WTC11 (cell line): ENCODE measurements at regions not wholly inside any gene's neighbourhood (a gene's known extent, or its start where the extent isn't known, plus 50 kb on each side); places are given as distances from the start of the nearest gene placed in this dataset.

ENCODE experiments used
- CTCF ChIP-seq: fragments of 200-600 bp; IDR thresholded peaks from 2 replicates; pipeline ENCODE4 v1.8.0; 2022; ENCODE audit warnings: antibody characterized with exemption
- ESRRA ChIP-seq: sonication (generic); formaldehyde crosslinking; IDR thresholded peaks from 2 replicates; pipeline ENCODE4 v1.8.1; 2022; ENCODE audit warnings: mild to moderate bottlenecking, missing genetic modification reagents, borderline replicate concordance
- SP1 ChIP-seq: sonication (generic); formaldehyde crosslinking; conservative IDR thresholded peaks from 2 replicates; pipeline ENCODE4 v1.8.1; 2022; ENCODE audit warnings: missing genetic modification reagents
- ZMAT4 ChIP-seq: fragments of 250-450 bp; sonication (Bioruptor Pico); IDR thresholded peaks from 2 replicates; pipeline ENCODE4 v1.9.0; 2021; ENCODE audit warnings: mild to moderate bottlenecking
- ZNF121 ChIP-seq: sonication (generic); formaldehyde crosslinking; IDR thresholded peaks from 2 replicates; pipeline ENCODE4 v1.8.0; 2023; ENCODE audit warnings: missing genetic modification reagents
- TF ChIP-seq, protein P1 (sequence below): sonication (generic); formaldehyde crosslinking; IDR thresholded peaks from 2 replicates; pipeline ENCODE4 v1.8.0; 2022; ENCODE audit warnings: mild to moderate bottlenecking, missing genetic modification reagents
- TF ChIP-seq, protein P2 (sequence below): fragments of 250-450 bp; sonication (Bioruptor Pico); IDR thresholded peaks from 2 replicates; pipeline ENCODE4 v1.9.0; 2021; ENCODE audit warnings: mild to moderate bottlenecking
- TF ChIP-seq, protein P3 (sequence below): sonication (generic); formaldehyde crosslinking; IDR thresholded peaks from 2 replicates; pipeline ENCODE4 v1.8.1; 2023; ENCODE audit warnings: mild to moderate bottlenecking, missing genetic modification reagents, moderate library complexity
- TF ChIP-seq, protein P4 (sequence below): sonication (generic); formaldehyde crosslinking; IDR thresholded peaks from 2 replicates; pipeline ENCODE4 v1.8.1; 2023; ENCODE audit warnings: mild to moderate bottlenecking, missing genetic modification reagents, borderline replicate concordance
- TF ChIP-seq, protein P5 (sequence below): sonication (generic); formaldehyde crosslinking; IDR thresholded peaks from 2 replicates; pipeline ENCODE4 v1.8.1; 2023; ENCODE audit warnings: mild to moderate bottlenecking, missing genetic modification reagents

DNA sequence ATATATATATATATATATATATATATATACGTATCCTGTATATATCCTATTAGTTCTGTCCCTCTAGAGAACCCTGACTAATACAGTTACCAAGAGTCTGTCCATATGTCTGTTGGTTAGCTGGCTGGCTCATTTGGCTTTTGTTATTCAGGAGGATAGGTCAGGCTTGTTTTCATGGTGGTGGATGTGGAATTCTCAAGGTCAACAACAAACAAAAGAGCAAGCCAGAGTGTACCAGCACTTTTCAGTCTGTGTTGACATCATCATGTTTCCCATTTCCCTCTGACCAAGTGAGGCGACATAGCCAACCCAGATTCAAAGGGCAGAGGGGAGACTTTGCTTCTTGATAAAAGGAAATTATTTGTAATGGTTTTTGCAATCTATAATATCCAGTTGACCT lies 88.5 kb upstream of the PTCHD4 start:
- TF ChIP-seq ZNF121 (CRISPR knock-in tag) (no peak), ESRRA (CRISPR knock-in tag) (no peak), CTCF (no peak), ZMAT4 (CRISPR knock-in tag) (no peak), SP1 (no peak)
- TF ChIP-seq, protein P1, sequence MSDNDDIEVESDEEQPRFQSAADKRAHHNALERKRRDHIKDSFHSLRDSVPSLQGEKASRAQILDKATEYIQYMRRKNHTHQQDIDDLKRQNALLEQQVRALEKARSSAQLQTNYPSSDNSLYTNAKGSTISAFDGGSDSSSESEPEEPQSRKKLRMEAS (CRISPR knock-in tag) = no peak
- TF ChIP-seq, protein P2, sequence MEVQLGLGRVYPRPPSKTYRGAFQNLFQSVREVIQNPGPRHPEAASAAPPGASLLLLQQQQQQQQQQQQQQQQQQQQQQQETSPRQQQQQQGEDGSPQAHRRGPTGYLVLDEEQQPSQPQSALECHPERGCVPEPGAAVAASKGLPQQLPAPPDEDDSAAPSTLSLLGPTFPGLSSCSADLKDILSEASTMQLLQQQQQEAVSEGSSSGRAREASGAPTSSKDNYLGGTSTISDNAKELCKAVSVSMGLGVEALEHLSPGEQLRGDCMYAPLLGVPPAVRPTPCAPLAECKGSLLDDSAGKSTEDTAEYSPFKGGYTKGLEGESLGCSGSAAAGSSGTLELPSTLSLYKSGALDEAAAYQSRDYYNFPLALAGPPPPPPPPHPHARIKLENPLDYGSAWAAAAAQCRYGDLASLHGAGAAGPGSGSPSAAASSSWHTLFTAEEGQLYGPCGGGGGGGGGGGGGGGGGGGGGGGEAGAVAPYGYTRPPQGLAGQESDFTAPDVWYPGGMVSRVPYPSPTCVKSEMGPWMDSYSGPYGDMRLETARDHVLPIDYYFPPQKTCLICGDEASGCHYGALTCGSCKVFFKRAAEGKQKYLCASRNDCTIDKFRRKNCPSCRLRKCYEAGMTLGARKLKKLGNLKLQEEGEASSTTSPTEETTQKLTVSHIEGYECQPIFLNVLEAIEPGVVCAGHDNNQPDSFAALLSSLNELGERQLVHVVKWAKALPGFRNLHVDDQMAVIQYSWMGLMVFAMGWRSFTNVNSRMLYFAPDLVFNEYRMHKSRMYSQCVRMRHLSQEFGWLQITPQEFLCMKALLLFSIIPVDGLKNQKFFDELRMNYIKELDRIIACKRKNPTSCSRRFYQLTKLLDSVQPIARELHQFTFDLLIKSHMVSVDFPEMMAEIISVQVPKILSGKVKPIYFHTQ (CRISPR knock-in tag) = no peak
- TF ChIP-seq, protein P3, sequence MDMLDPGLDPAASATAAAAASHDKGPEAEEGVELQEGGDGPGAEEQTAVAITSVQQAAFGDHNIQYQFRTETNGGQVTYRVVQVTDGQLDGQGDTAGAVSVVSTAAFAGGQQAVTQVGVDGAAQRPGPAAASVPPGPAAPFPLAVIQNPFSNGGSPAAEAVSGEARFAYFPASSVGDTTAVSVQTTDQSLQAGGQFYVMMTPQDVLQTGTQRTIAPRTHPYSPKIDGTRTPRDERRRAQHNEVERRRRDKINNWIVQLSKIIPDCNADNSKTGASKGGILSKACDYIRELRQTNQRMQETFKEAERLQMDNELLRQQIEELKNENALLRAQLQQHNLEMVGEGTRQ (CRISPR knock-in tag) = no peak
- TF ChIP-seq, protein P4, sequence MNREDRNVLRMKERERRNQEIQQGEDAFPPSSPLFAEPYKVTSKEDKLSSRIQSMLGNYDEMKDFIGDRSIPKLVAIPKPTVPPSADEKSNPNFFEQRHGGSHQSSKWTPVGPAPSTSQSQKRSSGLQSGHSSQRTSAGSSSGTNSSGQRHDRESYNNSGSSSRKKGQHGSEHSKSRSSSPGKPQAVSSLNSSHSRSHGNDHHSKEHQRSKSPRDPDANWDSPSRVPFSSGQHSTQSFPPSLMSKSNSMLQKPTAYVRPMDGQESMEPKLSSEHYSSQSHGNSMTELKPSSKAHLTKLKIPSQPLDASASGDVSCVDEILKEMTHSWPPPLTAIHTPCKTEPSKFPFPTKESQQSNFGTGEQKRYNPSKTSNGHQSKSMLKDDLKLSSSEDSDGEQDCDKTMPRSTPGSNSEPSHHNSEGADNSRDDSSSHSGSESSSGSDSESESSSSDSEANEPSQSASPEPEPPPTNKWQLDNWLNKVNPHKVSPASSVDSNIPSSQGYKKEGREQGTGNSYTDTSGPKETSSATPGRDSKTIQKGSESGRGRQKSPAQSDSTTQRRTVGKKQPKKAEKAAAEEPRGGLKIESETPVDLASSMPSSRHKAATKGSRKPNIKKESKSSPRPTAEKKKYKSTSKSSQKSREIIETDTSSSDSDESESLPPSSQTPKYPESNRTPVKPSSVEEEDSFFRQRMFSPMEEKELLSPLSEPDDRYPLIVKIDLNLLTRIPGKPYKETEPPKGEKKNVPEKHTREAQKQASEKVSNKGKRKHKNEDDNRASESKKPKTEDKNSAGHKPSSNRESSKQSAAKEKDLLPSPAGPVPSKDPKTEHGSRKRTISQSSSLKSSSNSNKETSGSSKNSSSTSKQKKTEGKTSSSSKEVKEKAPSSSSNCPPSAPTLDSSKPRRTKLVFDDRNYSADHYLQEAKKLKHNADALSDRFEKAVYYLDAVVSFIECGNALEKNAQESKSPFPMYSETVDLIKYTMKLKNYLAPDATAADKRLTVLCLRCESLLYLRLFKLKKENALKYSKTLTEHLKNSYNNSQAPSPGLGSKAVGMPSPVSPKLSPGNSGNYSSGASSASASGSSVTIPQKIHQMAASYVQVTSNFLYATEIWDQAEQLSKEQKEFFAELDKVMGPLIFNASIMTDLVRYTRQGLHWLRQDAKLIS (CRISPR knock-in tag) = no peak
- TF ChIP-seq, protein P5, sequence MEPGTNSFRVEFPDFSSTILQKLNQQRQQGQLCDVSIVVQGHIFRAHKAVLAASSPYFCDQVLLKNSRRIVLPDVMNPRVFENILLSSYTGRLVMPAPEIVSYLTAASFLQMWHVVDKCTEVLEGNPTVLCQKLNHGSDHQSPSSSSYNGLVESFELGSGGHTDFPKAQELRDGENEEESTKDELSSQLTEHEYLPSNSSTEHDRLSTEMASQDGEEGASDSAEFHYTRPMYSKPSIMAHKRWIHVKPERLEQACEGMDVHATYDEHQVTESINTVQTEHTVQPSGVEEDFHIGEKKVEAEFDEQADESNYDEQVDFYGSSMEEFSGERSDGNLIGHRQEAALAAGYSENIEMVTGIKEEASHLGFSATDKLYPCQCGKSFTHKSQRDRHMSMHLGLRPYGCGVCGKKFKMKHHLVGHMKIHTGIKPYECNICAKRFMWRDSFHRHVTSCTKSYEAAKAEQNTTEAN (CRISPR knock-in tag) = no peak
